GM12878 (cell line): ENCODE measurements at regions not wholly inside any gene's neighbourhood (a gene's known extent, or its start where the extent isn't known, plus 50 kb on each side); places are given as distances from the start of the nearest gene placed in this dataset.
"Not testable (repeated sequence)": the region's sequence is repeated elsewhere in the genome, so short reads cannot be mapped to it uniquely, and the experiment has no call there.

ENCODE experiments used
- BACH1 ChIP-seq: fragments of 450-650 bp; IDR thresholded peaks from 2 replicates; pipeline ENCODE4 v1.6.1; 2017; ENCODE audit warnings: mild to moderate bottlenecking, borderline replicate concordance
- CEBPB ChIP-seq, 2 experiments: fragments of 150-350 bp in 1 of 2; IDR thresholded peaks; 2 replicates each; pipeline ENCODE4 v1.6.1; 2012 to 2014; ENCODE audit warnings: low read depth in 2 of 2, low read length in 2 of 2, borderline replicate concordance in 1 of 2, inconsistent platforms in 1 of 2
- CHD1 ChIP-seq: IDR thresholded peaks from 2 replicates; pipeline ENCODE4 v1.6.1; 2012; ENCODE audit warnings: low read depth, low read length, improper control_type of control experiment
- CHD4 ChIP-seq: fragments of 200-600 bp; sonication (generic); IDR thresholded peaks from 2 replicates; pipeline ENCODE4 v1.6.1; 2016; ENCODE audit warnings: mild to moderate bottlenecking
- EZH2 ChIP-seq: IDR thresholded peaks from 2 replicates; pipeline ENCODE4 v1.6.1; 2012; ENCODE audit warnings: low read depth, mild to moderate bottlenecking, control low read depth, inconsistent platforms, low read length, borderline replicate concordance; ENCODE audit not compliant: control insufficient read depth
- POLR2A ChIP-seq: IDR thresholded peaks from 2 replicates; pipeline ENCODE4 v1.6.1; 2011; ENCODE audit warnings: low read depth, mild to moderate bottlenecking, low read length
- POLR2AphosphoS2 ChIP-seq: IDR thresholded peaks from 2 replicates; pipeline ENCODE4 v1.6.1; 2011; ENCODE audit warnings: low read depth, mild to moderate bottlenecking, low read length, improper control_type of control experiment, moderate library complexity
- REST ChIP-seq: IDR thresholded peaks from 2 replicates; pipeline ENCODE4 v1.6.1; 2012; ENCODE audit warnings: mild to moderate bottlenecking, low read depth, low read length
- SUZ12 ChIP-seq: fragments of 200-600 bp; sonication (generic); IDR thresholded peaks from one replicate; pipeline ENCODE4 v1.6.1; 2018; ENCODE audit warnings: antibody characterized with exemption, mild to moderate bottlenecking; ENCODE audit not compliant: unreplicated experiment
- TCF12 ChIP-seq: IDR thresholded peaks from 2 replicates; pipeline ENCODE4 v1.6.1; 2011; ENCODE audit warnings: low read depth, mild to moderate bottlenecking, low read length
- ZNF384 ChIP-seq: IDR thresholded peaks from 2 replicates; pipeline ENCODE4 v1.6.1; 2012; ENCODE audit warnings: low read depth, mild to moderate bottlenecking, low read length, improper control_type of control experiment, borderline replicate concordance
- ZNF622 ChIP-seq: fragments of 450-650 bp; IDR thresholded peaks from 2 replicates; pipeline ENCODE4 v1.6.1; 2017; ENCODE audit warnings: mild to moderate bottlenecking, inconsistent platforms
- TF ChIP-seq, protein P1 (sequence below): IDR thresholded peaks from 2 replicates; pipeline ENCODE4 v1.6.1; 2011; ENCODE audit warnings: low read depth, low read length, improper control_type of control experiment, borderline replicate concordance
- TF ChIP-seq, protein P2 (sequence below), 3 experiments: IDR thresholded peaks in 2 of 3; conservative IDR thresholded peaks in 1 of 3; 2 replicates each; pipeline ENCODE4 v1.5.1; 2011; ENCODE audit warnings: low read depth in 3 of 3, low read length in 3 of 3, mild to moderate bottlenecking in 3 of 3, control low read depth in 2 of 3, moderate library complexity in 2 of 3, inconsistent platforms in 1 of 3, mixed read lengths in 1 of 3; ENCODE audit not compliant: control insufficient read depth in 2 of 3, insufficient read depth in 1 of 3; ENCODE audit errors: extremely low read depth in 1 of 3

- TF ChIP-seq REST; CHD4; POLR2A; POLR2AphosphoS2; TCF12; ZNF622; EZH2; CHD1; SUZ12; CEBPB (IDR thresholded peaks at IDR 0.05; ENCODE audit: borderline replicate concordance in 1 of 2, low read depth in 2 of 2, low read length in 2 of 2); ZNF384; BACH1: not testable (repeated sequence)
- TF ChIP-seq, protein P1, sequence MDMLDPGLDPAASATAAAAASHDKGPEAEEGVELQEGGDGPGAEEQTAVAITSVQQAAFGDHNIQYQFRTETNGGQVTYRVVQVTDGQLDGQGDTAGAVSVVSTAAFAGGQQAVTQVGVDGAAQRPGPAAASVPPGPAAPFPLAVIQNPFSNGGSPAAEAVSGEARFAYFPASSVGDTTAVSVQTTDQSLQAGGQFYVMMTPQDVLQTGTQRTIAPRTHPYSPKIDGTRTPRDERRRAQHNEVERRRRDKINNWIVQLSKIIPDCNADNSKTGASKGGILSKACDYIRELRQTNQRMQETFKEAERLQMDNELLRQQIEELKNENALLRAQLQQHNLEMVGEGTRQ = not testable (repeated sequence)
- TF ChIP-seq, protein P2, sequence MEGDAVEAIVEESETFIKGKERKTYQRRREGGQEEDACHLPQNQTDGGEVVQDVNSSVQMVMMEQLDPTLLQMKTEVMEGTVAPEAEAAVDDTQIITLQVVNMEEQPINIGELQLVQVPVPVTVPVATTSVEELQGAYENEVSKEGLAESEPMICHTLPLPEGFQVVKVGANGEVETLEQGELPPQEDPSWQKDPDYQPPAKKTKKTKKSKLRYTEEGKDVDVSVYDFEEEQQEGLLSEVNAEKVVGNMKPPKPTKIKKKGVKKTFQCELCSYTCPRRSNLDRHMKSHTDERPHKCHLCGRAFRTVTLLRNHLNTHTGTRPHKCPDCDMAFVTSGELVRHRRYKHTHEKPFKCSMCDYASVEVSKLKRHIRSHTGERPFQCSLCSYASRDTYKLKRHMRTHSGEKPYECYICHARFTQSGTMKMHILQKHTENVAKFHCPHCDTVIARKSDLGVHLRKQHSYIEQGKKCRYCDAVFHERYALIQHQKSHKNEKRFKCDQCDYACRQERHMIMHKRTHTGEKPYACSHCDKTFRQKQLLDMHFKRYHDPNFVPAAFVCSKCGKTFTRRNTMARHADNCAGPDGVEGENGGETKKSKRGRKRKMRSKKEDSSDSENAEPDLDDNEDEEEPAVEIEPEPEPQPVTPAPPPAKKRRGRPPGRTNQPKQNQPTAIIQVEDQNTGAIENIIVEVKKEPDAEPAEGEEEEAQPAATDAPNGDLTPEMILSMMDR (IDR thresholded peaks at IDR 0.05 in 2 of 3, conservative IDR thresholded peaks at IDR 0.05 in 1 of 3; ENCODE audit: control insufficient read depth in 2 of 3, extremely low read depth in 1 of 3, insufficient read depth in 1 of 3, low read depth in 3 of 3, low read length in 3 of 3) = not testable (repeated sequence)
These were observed 295.9 kb upstream of the SPATA31A3 start for GRCh38 chr9:67288117-67288735.
